Liver (tissue), 8 donors: ENCODE measurements at regions not wholly inside any gene's neighbourhood (a gene's known extent, or its start where the extent isn't known, plus 50 kb on each side); places are given as distances from the start of the nearest gene placed in this dataset.

Source experiments
- DNase-seq: peaks from one replicate; pipeline ENCODE4 v3.0.0-alpha.2; 2017; ENCODE audit warnings: low spot score
- H3K27ac ChIP-seq, 2 donors: one replicate each; pipeline ENCODE4 v1.7.0; 2013; ENCODE audit warnings: inconsistent platforms in 2 of 2, low read length in 2 of 2, control low read depth in 1 of 2, low read depth in 1 of 2, mild to moderate bottlenecking in 1 of 2
- H3K27me3 ChIP-seq, 4 donors: one replicate each; pipeline versions ENCODE4 v1.6.1 to v1.7.0; 2013; ENCODE audit warnings: low read length in 3 of 4, inconsistent platforms in 1 of 4, mild to moderate bottlenecking in 1 of 4, moderate library complexity in 1 of 4; ENCODE audit not compliant: control insufficient read depth in 4 of 4, insufficient read depth in 4 of 4
- H3K36me3 ChIP-seq, 4 donors: one replicate each; pipeline versions ENCODE4 v1.6.1 to v1.7.0; 2013; ENCODE audit warnings: low read length in 3 of 4, mild to moderate bottlenecking in 3 of 4, low read depth in 1 of 4, moderate library complexity in 1 of 4; ENCODE audit not compliant: control insufficient read depth in 4 of 4, insufficient read depth in 3 of 4
- H3K4me1 ChIP-seq, 4 donors: one replicate each; pipeline versions ENCODE4 v1.6.1 to v1.7.0; 2013; ENCODE audit warnings: low read length in 3 of 4, mild to moderate bottlenecking in 3 of 4, moderate library complexity in 1 of 4; ENCODE audit not compliant: control insufficient read depth in 4 of 4, insufficient read depth in 4 of 4
- H3K4me3 ChIP-seq, 3 donors: one replicate each; pipeline versions ENCODE4 v1.6.1 to v1.7.0; 2013; ENCODE audit warnings: low read length in 3 of 3, control low read depth in 1 of 3, low read depth in 1 of 3, mild to moderate bottlenecking in 1 of 3
- H3K9ac ChIP-seq, 2 donors: one replicate each; pipeline ENCODE4 v1.7.0; 2013; ENCODE audit warnings: low read length in 2 of 2, mild to moderate bottlenecking in 2 of 2, moderate library complexity in 2 of 2, control low read depth in 1 of 2, low read depth in 1 of 2
- H3K9me3 ChIP-seq, 4 donors: one replicate each; pipeline versions ENCODE4 v1.6.1 to v1.7.0; 2013; ENCODE audit warnings: low read length in 3 of 4; ENCODE audit not compliant: control insufficient read depth in 4 of 4
- EGR1 ChIP-seq, 2 donors: IDR thresholded peaks; 2 replicates each; pipeline ENCODE4 v1.6.1; 2016 to 2018; ENCODE audit warnings: antibody characterized with exemption in 2 of 2, low read depth in 2 of 2
- FOXA1 ChIP-seq: IDR thresholded peaks from 2 replicates; pipeline ENCODE4 v1.6.1; 2016; ENCODE audit warnings: antibody characterized with exemption
- FOXA2 ChIP-seq: IDR thresholded peaks from 2 replicates; pipeline ENCODE4 v1.6.1; 2016; ENCODE audit warnings: antibody characterized with exemption
- GABPA ChIP-seq, 2 donors: IDR thresholded peaks in 1 of 2; conservative IDR thresholded peaks in 1 of 2; 2 replicates each; pipeline ENCODE4 v1.6.1; 2016; ENCODE audit warnings: antibody characterized with exemption in 2 of 2, mild to moderate bottlenecking in 1 of 2, moderate library complexity in 1 of 2
- HNF4A ChIP-seq, 2 donors: conservative IDR thresholded peaks; 2 replicates each; pipeline ENCODE4 v1.6.1; 2016; ENCODE audit warnings: antibody characterized with exemption in 2 of 2, mild to moderate bottlenecking in 2 of 2
- HNF4G ChIP-seq: IDR thresholded peaks from 2 replicates; pipeline ENCODE4 v1.6.1; 2016; ENCODE audit warnings: antibody characterized with exemption
- JUND ChIP-seq, 2 donors: IDR thresholded peaks; 2 replicates each; pipeline ENCODE4 v1.6.1; 2016; ENCODE audit warnings: antibody characterized with exemption in 2 of 2
- NR2F2 ChIP-seq: IDR thresholded peaks from 2 replicates; pipeline ENCODE4 v1.6.1; 2016; ENCODE audit warnings: antibody characterized with exemption
- RAD21 ChIP-seq, 2 donors: IDR thresholded peaks; 2 replicates each; pipeline ENCODE4 v1.6.1; 2016; ENCODE audit warnings: antibody characterized with exemption in 2 of 2, mild to moderate bottlenecking in 2 of 2
- RXRA ChIP-seq, 2 donors: IDR thresholded peaks; 2 replicates each; pipeline ENCODE4 v1.6.1; 2017 to 2018; ENCODE audit warnings: antibody characterized with exemption in 2 of 2, mild to moderate bottlenecking in 1 of 2
- SP1 ChIP-seq: IDR thresholded peaks from 2 replicates; pipeline ENCODE4 v1.6.1; 2018; ENCODE audit warnings: antibody characterized with exemption, mild to moderate bottlenecking
- TAF1 ChIP-seq: conservative IDR thresholded peaks from 2 replicates; pipeline ENCODE4 v1.6.1; 2016; ENCODE audit warnings: antibody characterized with exemption, mild to moderate bottlenecking
- YY1 ChIP-seq: IDR thresholded peaks from 2 replicates; pipeline ENCODE4 v1.6.1; 2016; ENCODE audit warnings: antibody characterized with exemption, mild to moderate bottlenecking
- WGBS: extraction: QIAGEN DNeasy Blood & Tissue Kit; methylation state at CpG from one replicate; pipeline ENCODE4 v1.1.7; 2013; 5-methylcytosine and 5-hydroxymethylcytosine counted together
- TF ChIP-seq, protein P1 (sequence below): IDR thresholded peaks from 2 replicates; pipeline ENCODE4 v1.6.1; 2016; ENCODE audit warnings: antibody characterized with exemption
- TF ChIP-seq, protein P2 (sequence below): IDR thresholded peaks from 2 replicates; pipeline ENCODE4 v1.6.1; 2016; ENCODE audit warnings: antibody characterized with exemption, mild to moderate bottlenecking
- TF ChIP-seq, protein P3 (sequence below): IDR thresholded peaks from 2 replicates; pipeline ENCODE4 v1.6.1; 2016; ENCODE audit warnings: antibody characterized with exemption
- TF ChIP-seq, protein P4 (sequence below): IDR thresholded peaks from 2 replicates; pipeline ENCODE4 v1.6.1; 2016; ENCODE audit warnings: antibody characterized with exemption
- TF ChIP-seq, protein P5 (sequence below): fragments of 150-350 bp; IDR thresholded peaks from 2 replicates; pipeline ENCODE4 v1.5.1; 2017; ENCODE audit warnings: improper control_type of control experiment, low read depth, low read length; ENCODE audit not compliant: missing input control
- donor health status: healthy.
- donor health status: healthy.
- donor health status: healthy.
- donor health status: healthy.
- donor health status: healthy.

DNA sequence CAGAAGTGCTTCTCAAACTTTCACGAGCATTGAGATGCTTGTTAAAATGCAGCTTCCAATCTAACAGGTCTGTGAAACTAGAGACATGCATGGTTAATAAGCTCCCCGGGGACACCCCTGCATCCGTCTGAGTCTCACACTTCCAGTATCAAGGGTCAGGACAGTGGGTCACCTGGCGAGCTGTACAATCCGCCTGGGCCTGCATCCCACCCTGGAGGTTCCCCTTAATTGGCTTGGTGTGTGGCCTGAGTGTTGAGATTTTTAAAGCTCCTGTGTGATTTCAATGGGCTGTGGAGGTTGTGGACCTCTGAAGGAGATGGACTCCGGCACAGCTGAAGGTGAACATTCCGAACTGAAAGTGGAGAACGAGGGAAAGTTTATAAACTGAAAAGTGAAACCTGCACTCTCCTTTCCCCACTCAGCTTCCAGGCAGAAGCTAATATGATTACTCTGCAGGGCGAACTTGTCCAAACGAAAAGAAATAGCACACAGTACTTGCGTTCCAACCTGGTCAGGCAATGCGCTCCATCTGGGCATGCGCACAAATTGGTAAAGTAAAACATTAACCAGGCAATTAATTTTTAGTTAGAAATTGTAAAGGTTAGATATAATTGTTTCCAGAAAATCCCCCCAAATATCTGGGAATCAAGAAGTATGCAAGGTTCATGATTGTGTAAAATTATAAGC, 191.7 kb upstream of the ALKAL2 start:
- DNase-seq: no peak
- TF ChIP-seq RAD21 (IDR thresholded peaks at IDR 0.05) (no peak), JUND (IDR thresholded peaks at IDR 0.05) (no peak)
- H3K9me3 ChIP-seq: peaks cover 0 to 4% (median 2%) of the 10 kb centered on the region in 4 donors
- H3K27ac ChIP-seq: no peak overlapping the region
- no peaks in the 10 kb centered on the region for H3K27me3 ChIP-seq
- no peaks in the 10 kb centered on the region for H3K4me1 ChIP-seq
- H3K9ac ChIP-seq: no peak overlapping the region
- no peak overlapping the region for H3K4me3 ChIP-seq
- 57% methylated on average over 13 of the region's 13 CpGs for WGBS
- H3K36me3 ChIP-seq: no peaks in the 10 kb centered on the region

DNA sequence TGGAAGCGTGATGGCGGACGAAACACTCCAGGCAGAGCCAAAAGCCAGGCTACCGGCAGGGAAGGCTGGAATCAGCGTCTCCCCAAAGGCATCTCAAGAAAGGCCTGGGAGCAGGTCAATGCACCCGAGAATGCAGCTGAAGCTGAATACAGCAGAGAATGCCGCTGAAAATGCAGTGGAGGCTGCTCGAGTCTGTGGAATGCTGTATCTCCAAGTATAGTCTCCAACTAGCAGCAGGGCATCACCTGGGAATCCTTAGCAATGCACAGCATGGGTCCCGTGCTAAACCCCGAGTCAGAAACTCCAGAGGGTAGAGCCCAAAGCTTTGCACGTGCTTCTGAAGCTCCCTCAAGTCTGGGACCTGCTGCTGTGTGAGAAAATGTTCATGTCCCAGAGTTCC, 191.1 kb upstream of the ALKAL2 start:
- Histone ChIP-seq H3K27me3 (no peaks in the 10 kb centered on the region), H3K4me1 (no peaks in the 10 kb centered on the region), H3K36me3 (no peaks in the 10 kb centered on the region), H3K9me3 (peaks cover 0 to 4% (median 2%) of the 10 kb centered on the region in 4 donors), H3K9ac (no peak overlapping the region), H3K4me3 (no peak overlapping the region), H3K27ac (no peak overlapping the region)
- TF ChIP-seq, protein P1, sequence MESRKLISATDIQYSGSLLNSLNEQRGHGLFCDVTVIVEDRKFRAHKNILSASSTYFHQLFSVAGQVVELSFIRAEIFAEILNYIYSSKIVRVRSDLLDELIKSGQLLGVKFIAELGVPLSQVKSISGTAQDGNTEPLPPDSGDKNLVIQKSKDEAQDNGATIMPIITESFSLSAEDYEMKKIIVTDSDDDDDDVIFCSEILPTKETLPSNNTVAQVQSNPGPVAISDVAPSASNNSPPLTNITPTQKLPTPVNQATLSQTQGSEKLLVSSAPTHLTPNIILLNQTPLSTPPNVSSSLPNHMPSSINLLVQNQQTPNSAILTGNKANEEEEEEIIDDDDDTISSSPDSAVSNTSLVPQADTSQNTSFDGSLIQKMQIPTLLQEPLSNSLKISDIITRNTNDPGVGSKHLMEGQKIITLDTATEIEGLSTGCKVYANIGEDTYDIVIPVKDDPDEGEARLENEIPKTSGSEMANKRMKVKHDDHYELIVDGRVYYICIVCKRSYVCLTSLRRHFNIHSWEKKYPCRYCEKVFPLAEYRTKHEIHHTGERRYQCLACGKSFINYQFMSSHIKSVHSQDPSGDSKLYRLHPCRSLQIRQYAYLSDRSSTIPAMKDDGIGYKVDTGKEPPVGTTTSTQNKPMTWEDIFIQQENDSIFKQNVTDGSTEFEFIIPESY: no peak
- no peak for TF ChIP-seq YY1
- TF ChIP-seq RAD21 (IDR thresholded peaks at IDR 0.05): no peak
- TF ChIP-seq SP1: no peak
- TF ChIP-seq, protein P2, sequence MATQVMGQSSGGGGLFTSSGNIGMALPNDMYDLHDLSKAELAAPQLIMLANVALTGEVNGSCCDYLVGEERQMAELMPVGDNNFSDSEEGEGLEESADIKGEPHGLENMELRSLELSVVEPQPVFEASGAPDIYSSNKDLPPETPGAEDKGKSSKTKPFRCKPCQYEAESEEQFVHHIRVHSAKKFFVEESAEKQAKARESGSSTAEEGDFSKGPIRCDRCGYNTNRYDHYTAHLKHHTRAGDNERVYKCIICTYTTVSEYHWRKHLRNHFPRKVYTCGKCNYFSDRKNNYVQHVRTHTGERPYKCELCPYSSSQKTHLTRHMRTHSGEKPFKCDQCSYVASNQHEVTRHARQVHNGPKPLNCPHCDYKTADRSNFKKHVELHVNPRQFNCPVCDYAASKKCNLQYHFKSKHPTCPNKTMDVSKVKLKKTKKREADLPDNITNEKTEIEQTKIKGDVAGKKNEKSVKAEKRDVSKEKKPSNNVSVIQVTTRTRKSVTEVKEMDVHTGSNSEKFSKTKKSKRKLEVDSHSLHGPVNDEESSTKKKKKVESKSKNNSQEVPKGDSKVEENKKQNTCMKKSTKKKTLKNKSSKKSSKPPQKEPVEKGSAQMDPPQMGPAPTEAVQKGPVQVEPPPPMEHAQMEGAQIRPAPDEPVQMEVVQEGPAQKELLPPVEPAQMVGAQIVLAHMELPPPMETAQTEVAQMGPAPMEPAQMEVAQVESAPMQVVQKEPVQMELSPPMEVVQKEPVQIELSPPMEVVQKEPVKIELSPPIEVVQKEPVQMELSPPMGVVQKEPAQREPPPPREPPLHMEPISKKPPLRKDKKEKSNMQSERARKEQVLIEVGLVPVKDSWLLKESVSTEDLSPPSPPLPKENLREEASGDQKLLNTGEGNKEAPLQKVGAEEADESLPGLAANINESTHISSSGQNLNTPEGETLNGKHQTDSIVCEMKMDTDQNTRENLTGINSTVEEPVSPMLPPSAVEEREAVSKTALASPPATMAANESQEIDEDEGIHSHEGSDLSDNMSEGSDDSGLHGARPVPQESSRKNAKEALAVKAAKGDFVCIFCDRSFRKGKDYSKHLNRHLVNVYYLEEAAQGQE: no peak
- no peak for TF ChIP-seq EGR1 (IDR thresholded peaks at IDR 0.05; ENCODE audit: low read depth in 2 of 2)
- no peak for TF ChIP-seq HNF4G
- TF ChIP-seq HNF4A (conservative IDR thresholded peaks at IDR 0.05): no peak
- no peak for TF ChIP-seq FOXA1
- TF ChIP-seq NR2F2: no peak
- TF ChIP-seq JUND (IDR thresholded peaks at IDR 0.05): no peak
- TF ChIP-seq FOXA2: no peak
- no peak for TF ChIP-seq TAF1
- TF ChIP-seq, protein P3, sequence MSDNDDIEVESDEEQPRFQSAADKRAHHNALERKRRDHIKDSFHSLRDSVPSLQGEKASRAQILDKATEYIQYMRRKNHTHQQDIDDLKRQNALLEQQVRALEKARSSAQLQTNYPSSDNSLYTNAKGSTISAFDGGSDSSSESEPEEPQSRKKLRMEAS: no peak
- TF ChIP-seq, protein P4, sequence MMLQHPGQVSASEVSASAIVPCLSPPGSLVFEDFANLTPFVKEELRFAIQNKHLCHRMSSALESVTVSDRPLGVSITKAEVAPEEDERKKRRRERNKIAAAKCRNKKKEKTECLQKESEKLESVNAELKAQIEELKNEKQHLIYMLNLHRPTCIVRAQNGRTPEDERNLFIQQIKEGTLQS: no peak
- no peak for TF ChIP-seq RXRA (IDR thresholded peaks at IDR 0.05)
- TF ChIP-seq, protein P5, sequence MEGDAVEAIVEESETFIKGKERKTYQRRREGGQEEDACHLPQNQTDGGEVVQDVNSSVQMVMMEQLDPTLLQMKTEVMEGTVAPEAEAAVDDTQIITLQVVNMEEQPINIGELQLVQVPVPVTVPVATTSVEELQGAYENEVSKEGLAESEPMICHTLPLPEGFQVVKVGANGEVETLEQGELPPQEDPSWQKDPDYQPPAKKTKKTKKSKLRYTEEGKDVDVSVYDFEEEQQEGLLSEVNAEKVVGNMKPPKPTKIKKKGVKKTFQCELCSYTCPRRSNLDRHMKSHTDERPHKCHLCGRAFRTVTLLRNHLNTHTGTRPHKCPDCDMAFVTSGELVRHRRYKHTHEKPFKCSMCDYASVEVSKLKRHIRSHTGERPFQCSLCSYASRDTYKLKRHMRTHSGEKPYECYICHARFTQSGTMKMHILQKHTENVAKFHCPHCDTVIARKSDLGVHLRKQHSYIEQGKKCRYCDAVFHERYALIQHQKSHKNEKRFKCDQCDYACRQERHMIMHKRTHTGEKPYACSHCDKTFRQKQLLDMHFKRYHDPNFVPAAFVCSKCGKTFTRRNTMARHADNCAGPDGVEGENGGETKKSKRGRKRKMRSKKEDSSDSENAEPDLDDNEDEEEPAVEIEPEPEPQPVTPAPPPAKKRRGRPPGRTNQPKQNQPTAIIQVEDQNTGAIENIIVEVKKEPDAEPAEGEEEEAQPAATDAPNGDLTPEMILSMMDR: no peak
- TF ChIP-seq GABPA (IDR thresholded peaks at IDR 0.05 in 1 of 2, conservative IDR thresholded peaks at IDR 0.05 in 1 of 2): no peak
- WGBS: 46% methylated on average over 11 of the region's 11 CpGs
- no peak for DNase-seq
